CD4-positive, alpha-beta T cell (primary cell): ENCODE measurements at regions not wholly inside any gene's neighbourhood (a gene's known extent, or its start where the extent isn't known, plus 50 kb on each side); places are given as distances from the start of the nearest gene placed in this dataset.

Experiments
- ATAC-seq: fragments of 200-7000 bp; cut with Tn5 transposase; one replicate; pipeline ENCODE4 v1.10.0; 2022; ENCODE audit warnings: mild to moderate bottlenecking; ENCODE audit not compliant: poor library complexity
- CTCF ChIA-PET: fragments of 350-600 bp; sonication (Branson Sonifier 250); formaldehyde crosslinking; loops from one replicate; lab custom pipeline; 2021; ENCODE audit warnings: antibody characterized with exemption, inconsistent platforms; lab: Charles Lee
- POLR2A ChIA-PET: fragments of 350-600 bp; sonication (Branson Sonifier 250); formaldehyde crosslinking; loops from one replicate; lab custom pipeline; 2021; ENCODE audit warnings: antibody characterized with exemption, inconsistent platforms; lab: Charles Lee
- DNase-seq, 14 experiments: peaks; one replicate each; pipeline ENCODE4 v3.0.0-alpha.2; 2013 to 2020; ENCODE audit warnings: mixed read lengths in 2 of 14
- H3K27ac ChIP-seq, 2 donors: one replicate each; pipeline versions ENCODE4 v1.5.1 to v1.7.0; 2013; ENCODE audit warnings: low read length in 2 of 2, low read depth in 1 of 2, mild to moderate bottlenecking in 1 of 2
- H3K27me3 ChIP-seq, 2 experiments: 1 replicate in 1 of 2; 2 replicates in 1 of 2; pipeline versions ENCODE4 v1.6.1 to v1.7.0; 2013; ENCODE audit warnings: low read length in 2 of 2, control low read depth in 1 of 2, mild to moderate bottlenecking in 1 of 2, moderate library complexity in 1 of 2; ENCODE audit not compliant: insufficient read depth in 2 of 2, control insufficient read depth in 1 of 2
- H3K36me3 ChIP-seq: one replicate; pipeline ENCODE4 v1.6.1; 2013; ENCODE audit warnings: low read length, control low read depth; ENCODE audit not compliant: insufficient read depth
- H3K4me1 ChIP-seq: one replicate; pipeline ENCODE4 v1.6.1; 2013; ENCODE audit warnings: low read length, control low read depth; ENCODE audit not compliant: insufficient read depth
- H3K4me3 ChIP-seq: one replicate; pipeline ENCODE4 v1.5.1; 2013; ENCODE audit warnings: mild to moderate bottlenecking, low read length, moderate library complexity
- H3K9me3 ChIP-seq, 2 experiments: 1 replicate in 1 of 2; 2 replicates in 1 of 2; pipeline versions ENCODE4 v1.6.1 to v1.7.0; 2013; ENCODE audit warnings: low read length in 2 of 2, mild to moderate bottlenecking in 2 of 2, control low read depth in 1 of 2, moderate library complexity in 1 of 2; ENCODE audit not compliant: control insufficient read depth in 1 of 2, insufficient read depth in 1 of 2
- H3K27ac Mint-ChIP-seq: one replicate; pipeline ENCODE4 v1.8.0; 2020; ENCODE audit warnings: mixed read lengths
- H3K27me3 Mint-ChIP-seq: one replicate; pipeline ENCODE4 v1.8.0; 2021; ENCODE audit warnings: mixed read lengths
- H3K36me3 Mint-ChIP-seq: one replicate; pipeline ENCODE4 v1.8.0; 2021; ENCODE audit warnings: low read depth, mixed read lengths
- H3K4me1 Mint-ChIP-seq: one replicate; pipeline ENCODE4 v1.8.0; 2021; ENCODE audit warnings: low read depth, mixed read lengths
- H3K4me3 Mint-ChIP-seq: one replicate; pipeline ENCODE4 v1.8.0; 2020; ENCODE audit warnings: mild to moderate bottlenecking, mixed read lengths
- H3K9me3 Mint-ChIP-seq: one replicate; pipeline ENCODE4 v1.8.0; 2020; ENCODE audit warnings: mixed read lengths
- intact Hi-C, 2 experiments: fragments of 100-400 bp; cut with DNase I in 1 of 2; cut with micrococcal nuclease in 1 of 2; formaldehyde crosslinking; loops; one replicate each; pipeline versions ENCODE4 v1.15.1 to v1.9.0; 2023 to 2025; cut with DNase I, micrococcal nuclease
- TF ChIP-seq, protein P1 (sequence below): fragments of 200-600 bp; IDR thresholded peaks from one replicate; pipeline ENCODE4 v1.8.0; 2022; ENCODE audit warnings: antibody characterized with exemption, mild to moderate bottlenecking

GRCh38 chr12:37545759-37546158, 770.8 kb upstream of the ALG10B start:
- Histone ChIP-seq H3K9me3 (peaks cover 0 to 74% of the 10 kb centered on the region in 2 experiments), H3K4me3 (no peak overlapping the region), H3K36me3 (no peaks in the 10 kb centered on the region), H3K27me3 (no peaks in the 10 kb centered on the region), H3K27ac (no peak overlapping the region), H3K4me1 (no peaks in the 10 kb centered on the region)
- Mint-ChIP-seq H3K27ac (no peak overlapping the region), H3K9me3 (peaks cover 7% of the 10 kb centered on the region), H3K27me3 (no peaks in the 10 kb centered on the region), H3K4me1 (no peaks in the 10 kb centered on the region), H3K36me3 (peaks cover 4% of the 10 kb centered on the region), H3K4me3 (no peak overlapping the region)
- TF ChIP-seq, protein P1, sequence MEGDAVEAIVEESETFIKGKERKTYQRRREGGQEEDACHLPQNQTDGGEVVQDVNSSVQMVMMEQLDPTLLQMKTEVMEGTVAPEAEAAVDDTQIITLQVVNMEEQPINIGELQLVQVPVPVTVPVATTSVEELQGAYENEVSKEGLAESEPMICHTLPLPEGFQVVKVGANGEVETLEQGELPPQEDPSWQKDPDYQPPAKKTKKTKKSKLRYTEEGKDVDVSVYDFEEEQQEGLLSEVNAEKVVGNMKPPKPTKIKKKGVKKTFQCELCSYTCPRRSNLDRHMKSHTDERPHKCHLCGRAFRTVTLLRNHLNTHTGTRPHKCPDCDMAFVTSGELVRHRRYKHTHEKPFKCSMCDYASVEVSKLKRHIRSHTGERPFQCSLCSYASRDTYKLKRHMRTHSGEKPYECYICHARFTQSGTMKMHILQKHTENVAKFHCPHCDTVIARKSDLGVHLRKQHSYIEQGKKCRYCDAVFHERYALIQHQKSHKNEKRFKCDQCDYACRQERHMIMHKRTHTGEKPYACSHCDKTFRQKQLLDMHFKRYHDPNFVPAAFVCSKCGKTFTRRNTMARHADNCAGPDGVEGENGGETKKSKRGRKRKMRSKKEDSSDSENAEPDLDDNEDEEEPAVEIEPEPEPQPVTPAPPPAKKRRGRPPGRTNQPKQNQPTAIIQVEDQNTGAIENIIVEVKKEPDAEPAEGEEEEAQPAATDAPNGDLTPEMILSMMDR: no peak
- DNase-seq: no peak
- ChIA-PET CTCF (no interaction called here), POLR2A (no interaction called here)
- ATAC-seq: no peak
- intact Hi-C loops: no loop called here

DNA sequence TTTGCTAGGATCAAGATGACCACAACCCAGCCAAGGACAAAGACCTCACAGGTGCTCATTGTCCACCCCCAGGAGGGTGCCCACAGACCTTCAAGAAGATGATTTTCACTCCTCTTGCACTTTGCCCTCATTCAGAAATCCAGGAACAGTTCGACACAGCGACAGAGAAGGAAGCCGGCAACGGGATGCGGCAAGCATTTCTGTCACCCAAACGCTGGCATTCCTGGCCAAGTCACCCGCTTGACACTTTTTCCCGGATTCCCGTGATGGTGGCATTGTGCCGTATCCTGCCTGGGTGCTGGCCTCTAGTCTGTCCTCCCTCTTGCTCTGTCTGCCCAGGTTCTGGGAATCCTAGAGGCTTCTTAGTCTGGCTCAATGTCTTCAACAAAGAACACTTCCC, 770.4 kb upstream of the ALG10B start:
- POLR2A ChIA-PET: no interaction called here
- TF ChIP-seq, protein P1: no peak

GRCh38 chr12:37546901-37547475, 769.6 kb upstream of the ALG10B start:
- Histone ChIP-seq H3K4me3 (no peak overlapping the region), H3K4me1 (no peaks in the 10 kb centered on the region), H3K9me3 (peaks cover 0 to 63% of the 10 kb centered on the region in 2 experiments), H3K36me3 (no peaks in the 10 kb centered on the region), H3K27ac (no peak overlapping the region), H3K27me3 (no peaks in the 10 kb centered on the region)
- Mint-ChIP-seq H3K27ac (no peak overlapping the region), H3K4me3 (no peak overlapping the region), H3K36me3 (peaks cover 4% of the 10 kb centered on the region), H3K9me3 (peaks cover 7% of the 10 kb centered on the region), H3K4me1 (no peaks in the 10 kb centered on the region), H3K27me3 (no peaks in the 10 kb centered on the region)
- DNase-seq (no peak), ATAC-seq (no peak)
- ChIA-PET POLR2A (no interaction called here), CTCF (no interaction called here)
- intact Hi-C loops: no loop called here
- TF ChIP-seq, protein P1: no peak

More for the DNA sequence above, 770.4 kb upstream of the ALG10B start:
- CTCF ChIA-PET: no interaction called here
- peaks cover 7% of the 10 kb centered on the region for H3K9me3 Mint-ChIP-seq
- Histone ChIP-seq H3K36me3 (no peaks in the 10 kb centered on the region), H3K9me3 (peaks cover 0 to 71% of the 10 kb centered on the region in 2 experiments), H3K27me3 (no peaks in the 10 kb centered on the region), H3K4me3 (no peak overlapping the region), H3K27ac (no peak overlapping the region), H3K4me1 (no peaks in the 10 kb centered on the region)
- H3K27ac Mint-ChIP-seq: no peak overlapping the region
- peaks cover 4% of the 10 kb centered on the region for H3K36me3 Mint-ChIP-seq
- no peaks in the 10 kb centered on the region for H3K4me1 Mint-ChIP-seq
- ATAC-seq: no peak
- no peak overlapping the region for H3K4me3 Mint-ChIP-seq
- intact Hi-C loops: no loop called here
- no peaks in the 10 kb centered on the region for H3K27me3 Mint-ChIP-seq
- no peak for DNase-seq
